ENCODE measurements at regions not wholly inside any gene's neighbourhood (a gene's known extent, or its start where the extent isn't known, plus 50 kb on each side); places are given as distances from the start of the nearest gene placed in this dataset.

- TF ChIP-seq CTCF (IDR thresholded peaks at IDR 0.05): no peak
- no peak for TF ChIP-seq SIN3A (IDR thresholded peaks at IDR 0.05; ENCODE audit: borderline replicate concordance, insufficient read depth, low read depth, low read length)
Measured at GRCh38 chr22:49066619-49067018, 761.1 kb downstream of the BRD1 start.

Data from Panc1 (cell line).